GM18909 (cell line): ENCODE measurements at regions not wholly inside any gene's neighbourhood (a gene's known extent, or its start where the extent isn't known, plus 50 kb on each side); places are given as distances from the start of the nearest gene placed in this dataset.

Experiments used
- ATAC-seq: cut with Tn5 transposase; IDR thresholded peaks from one replicate; pipeline ENCODE4 v1.9.1; 2021; ENCODE audit warnings: mild to moderate bottlenecking; ENCODE audit not compliant: unreplicated experiment, poor library complexity

DNA sequence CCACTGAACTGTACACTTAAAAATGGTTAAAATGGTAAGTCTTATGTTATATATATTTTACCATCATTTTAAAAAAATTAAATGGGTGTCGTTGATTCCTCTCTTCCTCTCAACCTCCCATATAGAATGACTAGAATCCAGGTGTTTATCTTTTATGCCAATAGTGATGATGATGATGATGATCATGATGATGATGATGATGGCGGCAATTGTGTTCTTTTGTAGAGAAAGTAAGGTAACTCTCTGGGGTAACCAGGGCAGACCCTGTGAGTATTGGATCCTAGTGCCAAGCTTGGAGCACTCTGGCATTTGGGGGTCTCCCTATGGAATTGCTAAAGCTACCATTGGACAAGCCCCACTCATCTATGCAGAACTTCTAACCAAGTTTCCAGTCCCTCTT, 113.6 kb downstream of the GLI2 start:
- ATAC-seq = no peak

DNA sequence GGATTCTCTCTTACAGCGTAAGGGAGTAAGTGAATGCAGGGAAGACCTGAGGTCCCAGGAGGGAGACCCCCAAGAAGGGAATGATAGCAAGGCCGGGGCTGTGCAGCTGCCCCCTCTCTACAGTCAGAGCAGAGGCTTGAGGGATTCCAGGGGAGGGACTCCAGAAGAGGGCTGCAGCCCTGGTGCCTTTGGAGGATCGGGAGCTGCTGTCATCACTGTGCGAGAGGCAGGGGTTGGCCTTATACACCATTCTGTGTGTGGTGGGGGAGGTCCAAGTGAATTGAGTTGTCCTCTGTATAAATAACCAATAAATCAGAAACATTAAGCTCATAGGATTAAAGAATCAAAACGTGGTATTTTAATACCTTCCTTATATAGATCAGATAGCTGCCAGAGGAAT, 114.9 kb downstream of the GLI2 start:
- no peak for ATAC-seq

DNA sequence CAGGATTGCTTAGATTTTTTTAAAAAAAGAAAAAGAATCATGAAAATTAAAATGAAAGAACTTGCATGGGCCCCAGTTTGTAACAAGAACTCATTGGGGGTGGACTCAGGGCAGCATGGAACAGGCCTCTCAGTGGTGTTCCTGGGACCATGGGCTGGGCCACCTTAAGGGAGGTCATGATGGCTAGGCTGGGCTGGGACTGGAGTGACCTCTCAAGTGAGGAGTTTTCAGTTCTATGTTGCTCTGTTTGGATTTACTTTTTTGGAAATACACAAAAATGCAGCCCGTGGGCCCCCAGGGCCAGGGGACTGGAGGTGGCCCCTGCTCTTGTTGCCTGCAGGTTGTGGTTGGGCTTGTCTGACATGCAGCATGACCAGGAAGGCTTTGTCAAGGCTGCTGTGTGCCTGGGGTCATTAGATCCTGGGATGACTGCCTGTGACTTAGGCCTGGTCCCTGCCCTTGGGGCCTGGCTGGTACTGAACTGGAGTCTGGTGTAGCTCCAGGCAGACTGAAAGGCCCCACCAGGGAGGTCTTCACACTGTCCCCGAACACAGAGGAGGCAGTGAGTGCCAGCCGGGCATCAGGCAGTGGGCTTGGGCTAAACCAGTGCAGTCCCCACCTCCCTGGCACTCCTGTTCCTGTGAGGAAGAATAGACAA, 115.6 kb downstream of the GLI2 start:
- ATAC-seq = no peak

DNA sequence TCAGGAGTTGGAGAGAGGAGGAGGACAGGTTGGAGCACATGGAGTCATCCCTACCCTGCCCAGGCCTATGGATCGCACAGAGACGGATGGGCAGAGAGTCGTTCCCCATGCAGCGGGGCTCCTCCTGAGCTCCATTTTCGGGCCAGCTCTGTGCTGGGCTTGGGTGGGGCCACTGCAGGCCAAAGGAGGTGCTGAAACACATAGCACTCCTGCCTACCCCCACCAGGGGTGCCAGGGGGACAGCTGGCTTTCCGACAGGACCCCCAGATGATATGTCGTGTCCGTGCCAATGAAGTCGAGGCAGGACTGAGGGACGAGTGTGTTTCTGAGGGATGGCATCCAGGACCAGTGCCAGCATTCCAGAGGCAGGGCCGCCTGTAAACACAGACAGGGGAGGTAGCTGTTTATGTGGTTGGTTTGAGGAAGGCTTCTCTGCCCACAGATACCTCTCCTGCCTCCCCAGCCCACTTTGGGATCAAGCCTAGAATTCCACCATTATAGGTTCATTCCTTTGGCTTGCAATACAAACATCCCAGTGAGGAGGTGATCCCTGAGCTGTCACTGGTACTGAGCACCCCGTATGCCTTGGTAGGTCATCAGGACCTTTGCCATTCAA, 116.6 kb downstream of the GLI2 start:
- no peak for ATAC-seq

DNA sequence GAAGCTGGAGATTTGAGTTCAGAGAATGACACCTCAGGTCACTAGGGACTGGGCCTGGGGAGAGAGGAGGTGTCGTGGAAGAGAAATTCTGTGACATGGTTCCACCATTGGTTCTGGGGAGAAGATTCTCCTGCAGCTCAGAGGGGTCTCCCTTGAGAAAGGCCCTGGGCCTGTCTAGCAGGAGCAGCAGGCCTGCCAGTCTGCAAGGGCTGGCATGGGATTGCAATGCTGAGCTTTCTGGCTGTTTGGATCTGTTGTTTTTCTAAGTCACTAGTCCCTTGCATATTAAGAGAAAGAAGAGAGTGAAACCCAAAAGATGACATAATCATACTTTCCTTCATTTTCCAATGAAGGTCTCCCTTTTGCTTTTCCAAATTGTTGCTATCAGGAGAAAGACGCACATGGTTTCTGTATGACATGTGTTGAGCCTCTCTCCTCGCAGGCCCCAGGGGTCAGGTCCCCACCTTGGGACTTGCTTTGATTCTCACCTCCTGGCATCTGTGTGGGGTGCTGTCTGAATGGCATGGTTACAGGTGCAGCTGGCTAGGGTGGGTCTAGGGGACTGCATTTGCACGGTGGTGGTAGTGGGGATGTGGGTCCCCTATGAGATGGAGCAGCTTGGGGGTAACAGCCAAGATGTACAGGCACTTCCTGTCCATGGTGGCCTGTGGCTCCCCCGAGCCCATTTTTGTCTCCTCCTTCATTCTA, 117.8 kb downstream of the GLI2 start:
- no peak for ATAC-seq

GRCh38 chr2:120854014-120854620, 118.4 kb downstream of the GLI2 start:
- no peak for ATAC-seq

GRCh38 chr2:120854766-120855530, 119.3 kb downstream of the GLI2 start:
- ATAC-seq = no peak

GRCh38 chr2:120855855-120856405, 120.3 kb downstream of the GLI2 start:
- no peak for ATAC-seq

GRCh38 chr2:120856421-120856862, 120.8 kb downstream of the GLI2 start:
- ATAC-seq = no peak

DNA sequence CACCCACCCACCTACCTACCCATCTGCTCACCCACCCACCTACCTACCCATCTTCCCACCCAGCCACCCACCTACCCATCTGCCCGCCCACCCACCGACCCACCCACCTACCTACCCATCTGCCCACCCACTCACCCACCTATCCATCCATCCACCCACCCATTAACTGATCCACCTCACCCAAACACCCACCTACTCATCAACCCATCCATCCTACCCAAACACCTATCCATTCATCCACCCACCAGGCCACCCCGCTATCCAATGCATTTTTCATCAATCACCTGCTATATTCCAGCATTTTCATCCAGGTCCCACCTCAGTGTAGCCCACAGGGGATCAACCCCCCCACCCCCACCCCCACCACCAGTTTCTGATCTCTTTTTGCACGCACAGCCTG, 121.8 kb downstream of the GLI2 start:
- ATAC-seq = no peak

DNA sequence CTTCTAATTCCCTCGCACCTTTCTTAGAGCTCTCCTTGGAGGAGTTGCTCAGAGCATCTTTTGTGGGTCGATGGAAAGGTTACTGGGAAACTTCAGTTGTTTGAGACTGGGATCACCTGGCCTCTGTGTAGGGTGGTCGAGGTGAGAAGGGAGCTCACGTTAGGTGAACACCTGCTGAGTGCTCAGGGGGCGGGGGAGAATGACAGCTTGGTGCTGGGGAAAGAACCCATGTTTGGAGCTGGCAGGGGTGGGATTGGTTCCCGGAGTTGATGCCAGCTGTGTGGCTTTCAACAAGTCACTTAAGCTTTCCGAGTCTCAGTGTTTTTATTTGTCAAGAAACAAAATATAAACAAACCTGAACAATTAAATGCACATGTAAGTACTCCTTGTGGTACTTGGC, 122.3 kb downstream of the GLI2 start:
- no peak for ATAC-seq

- no peak for ATAC-seq
Measured at GRCh38 chr2:120858361-120859106, 122.9 kb downstream of the GLI2 start.

DNA sequence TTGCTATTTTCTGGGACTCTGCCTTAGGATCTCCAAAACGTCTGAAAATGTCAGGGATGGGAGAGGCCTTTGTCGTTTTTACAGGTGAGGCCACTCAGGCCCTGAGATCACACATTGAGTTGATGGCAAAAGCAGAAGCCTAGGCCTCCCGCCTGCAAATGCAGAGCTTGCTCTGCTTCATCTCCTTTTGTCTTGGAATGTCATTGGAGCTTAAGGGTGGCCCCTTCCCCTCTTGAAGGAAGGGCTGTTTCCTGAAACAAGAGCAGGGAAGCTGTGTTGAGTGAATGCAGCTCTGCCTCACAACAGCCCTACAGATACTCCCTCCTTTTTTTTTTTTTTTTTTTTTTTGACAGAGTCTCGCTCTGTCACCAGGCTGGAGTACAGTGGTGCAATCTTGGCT, 123.5 kb downstream of the GLI2 start:
- no peak for ATAC-seq

DNA sequence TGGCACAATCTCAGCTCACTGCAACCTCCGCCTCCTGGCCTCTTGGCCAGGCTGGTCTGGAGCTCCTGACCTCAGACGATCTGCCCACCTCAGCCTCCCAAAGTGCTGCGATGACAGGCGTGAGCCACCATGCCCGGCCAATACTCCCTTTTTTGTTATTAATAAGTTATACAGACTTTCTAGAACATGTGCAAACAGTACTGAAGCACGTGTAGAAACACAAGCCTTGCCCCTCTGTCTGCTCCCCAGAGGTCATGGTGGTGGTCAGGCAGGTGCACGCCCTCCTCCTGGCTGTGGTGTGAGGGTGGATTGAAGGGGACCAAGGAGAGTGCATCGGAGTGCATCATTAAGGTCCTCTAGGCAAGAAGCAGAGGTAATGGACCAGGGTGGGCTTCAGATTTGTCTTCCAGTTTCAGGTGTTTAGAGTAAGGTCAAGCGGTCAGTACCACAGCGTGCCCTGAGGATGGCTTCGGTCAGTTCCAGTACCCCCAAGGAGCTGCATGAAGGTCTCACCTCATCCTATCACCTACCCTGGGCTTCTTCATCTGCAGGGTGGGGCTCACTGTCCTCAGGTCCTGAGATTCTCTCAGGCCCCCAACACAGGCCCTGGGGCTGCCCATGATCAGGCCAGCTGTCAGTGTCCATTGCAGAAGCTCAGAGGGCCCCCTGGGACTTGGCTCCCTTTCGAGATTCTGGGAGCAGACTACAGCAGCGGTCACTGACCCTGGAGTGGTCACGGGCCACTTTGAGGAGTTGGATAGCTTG, 124.3 kb downstream of the GLI2 start:
- no peak for ATAC-seq

DNA sequence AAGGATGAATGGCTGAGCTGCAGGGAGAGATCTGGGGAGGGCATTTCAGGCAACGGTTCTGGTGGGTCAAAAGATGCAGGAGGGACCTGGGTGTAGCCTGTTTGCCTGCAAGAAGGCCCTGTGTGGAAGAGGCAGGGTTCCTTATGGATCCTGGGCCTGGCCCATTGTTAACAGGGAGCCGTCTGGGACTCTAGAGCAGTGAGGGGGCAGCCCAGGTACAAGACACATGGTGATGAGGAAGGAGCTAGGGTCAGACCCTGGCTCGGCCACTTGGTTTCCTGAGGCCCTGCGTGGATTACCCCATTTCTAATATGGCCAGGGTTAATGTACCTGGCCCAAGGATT, 124.9 kb downstream of the GLI2 start:
- no peak for ATAC-seq

- ATAC-seq = no peak
Measured at GRCh38 chr2:120861191-120861575, 125.5 kb downstream of the GLI2 start.

- ATAC-seq = no peak
Measured at GRCh38 chr2:120861576-120862191, 126.0 kb downstream of the GLI2 start.

DNA sequence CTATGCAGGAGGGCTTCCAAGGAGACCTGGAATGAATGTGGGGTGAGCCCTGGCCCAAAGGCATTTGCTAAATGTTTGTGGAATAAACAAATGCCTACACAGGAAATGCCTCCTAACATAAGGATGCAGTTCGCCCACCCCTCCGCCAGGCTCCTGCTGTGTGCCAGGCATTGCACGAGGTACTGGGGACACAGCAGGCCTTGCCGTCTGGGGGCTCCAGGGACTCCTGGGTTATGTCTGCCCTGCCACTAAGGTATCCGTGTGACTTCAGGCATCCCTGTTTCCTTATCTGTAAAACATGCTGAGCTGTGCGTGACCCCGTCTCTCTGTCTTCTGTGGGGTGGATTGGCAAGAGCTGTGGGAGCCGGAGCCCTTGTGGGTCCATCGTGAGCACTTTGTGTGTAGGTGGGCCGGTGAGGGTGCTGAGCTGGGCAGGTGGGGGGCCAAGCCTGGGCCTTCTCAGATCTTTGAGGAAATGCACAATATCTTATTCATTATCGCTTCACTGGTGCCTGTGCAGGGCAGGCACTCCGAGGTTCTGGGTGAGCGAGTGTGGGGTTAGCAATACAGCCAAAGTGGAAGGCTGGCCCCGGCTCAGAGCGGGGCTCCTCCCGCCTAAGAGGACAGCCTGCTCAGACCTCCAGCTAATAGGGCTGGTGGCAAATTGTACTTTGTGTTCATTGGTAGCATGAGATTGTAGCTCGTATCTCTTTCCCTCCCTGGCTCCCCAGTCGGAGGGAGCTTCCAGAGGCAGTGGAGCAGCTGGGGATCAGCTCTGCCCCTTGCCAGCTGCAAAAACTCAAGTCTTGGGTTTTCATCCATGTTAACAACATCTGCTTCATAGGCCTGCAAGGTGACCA, 126.8 kb downstream of the GLI2 start:
- ATAC-seq = no peak
